CD4-positive, alpha-beta T cell treated with Interleukin-15 for 1 hour (primary cell): ENCODE measurements at regions not wholly inside any gene's neighbourhood (a gene's known extent, or its start where the extent isn't known, plus 50 kb on each side); places are given as distances from the start of the nearest gene placed in this dataset.
"Not testable (repeated sequence)": the region's sequence is repeated elsewhere in the genome, so short reads cannot be mapped to it uniquely, and the experiment has no call there.

ENCODE experiments used
- DNase-seq: peaks from one replicate; pipeline ENCODE4 v3.0.0-alpha.2; 2020

DNA sequence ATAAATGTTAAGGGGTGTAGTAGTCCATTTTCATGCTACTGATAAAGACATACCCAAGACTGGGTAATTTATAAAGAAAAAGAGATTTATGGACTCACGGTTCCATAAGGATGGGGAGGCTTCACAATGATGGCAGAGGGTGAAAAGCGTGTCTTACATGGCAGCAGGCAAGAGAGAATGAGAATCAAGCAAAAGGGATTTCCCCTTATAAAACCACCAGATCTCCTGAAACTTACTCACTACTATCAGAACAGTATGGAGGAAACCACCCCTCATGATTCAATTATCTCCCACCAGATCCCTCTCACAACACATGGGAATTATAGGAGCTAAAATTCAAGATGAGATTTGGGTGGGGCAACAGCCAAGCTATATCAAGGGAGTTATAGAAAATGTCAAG, 329.2 kb downstream of the DTHD1 start:
- no peak for DNase-seq

- not testable (repeated sequence) for DNase-seq
These were observed 331.7 kb downstream of the DTHD1 start for GRCh38 chr4:36613142-36613541.

DNA sequence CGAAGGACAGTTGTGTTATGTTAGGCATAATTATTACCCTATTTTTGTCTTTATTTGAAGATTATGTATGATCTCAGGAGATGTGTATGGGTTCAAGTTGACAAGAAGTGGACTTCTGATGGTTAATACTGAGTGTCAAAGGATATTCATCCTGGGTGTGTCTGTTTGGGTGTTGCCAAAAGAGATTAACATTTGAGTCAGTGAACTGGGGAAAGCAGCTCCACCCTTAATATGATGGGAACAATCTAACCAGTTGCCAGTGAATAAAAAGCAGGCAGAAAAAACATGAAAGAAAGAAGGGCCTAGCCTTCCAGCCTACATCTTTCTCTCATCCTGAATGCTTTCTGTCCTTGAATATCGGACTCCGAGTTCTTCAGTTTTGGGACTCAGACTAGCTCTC, 332.6 kb downstream of the DTHD1 start:
- no peak for DNase-seq

DNA sequence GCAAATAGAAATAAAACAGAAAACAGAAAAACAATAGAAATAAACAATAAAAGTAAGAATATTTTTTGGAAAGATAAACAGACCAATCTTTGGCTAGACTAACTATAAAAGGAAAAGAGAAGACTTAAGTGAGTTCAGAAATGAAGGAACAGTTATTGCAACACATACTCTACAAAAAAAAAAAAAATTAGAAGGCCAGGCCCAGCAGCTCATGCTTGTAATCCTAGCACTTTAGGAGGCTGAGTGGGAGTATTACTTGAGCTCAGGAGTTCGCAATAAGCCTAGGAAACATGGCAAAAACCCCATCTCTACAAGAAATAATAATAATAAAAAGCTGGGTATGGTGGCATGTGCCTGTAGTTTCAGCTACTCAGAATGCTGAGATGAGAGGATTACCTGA, 336.7 kb downstream of the DTHD1 start:
- DNase-seq = no peak

DNA sequence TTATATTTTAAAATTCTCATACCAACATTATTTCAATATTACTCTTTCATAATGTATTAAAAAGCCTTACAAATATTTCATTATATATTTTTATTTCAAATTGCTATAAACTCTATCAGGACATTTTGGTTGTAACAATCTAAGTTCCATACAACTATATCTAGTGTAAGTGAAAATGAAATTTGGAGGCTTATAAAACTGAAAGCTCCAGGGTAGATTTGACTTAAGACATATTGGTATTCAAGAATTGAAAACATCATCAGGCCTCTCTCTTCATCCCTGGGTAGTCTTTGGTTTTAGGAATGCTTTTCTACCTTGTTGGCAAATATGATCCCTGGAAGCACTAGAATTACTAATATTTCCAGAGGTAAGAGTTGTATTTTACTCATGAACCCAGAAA, 342.6 kb downstream of the DTHD1 start:
- DNase-seq = no peak

DNA sequence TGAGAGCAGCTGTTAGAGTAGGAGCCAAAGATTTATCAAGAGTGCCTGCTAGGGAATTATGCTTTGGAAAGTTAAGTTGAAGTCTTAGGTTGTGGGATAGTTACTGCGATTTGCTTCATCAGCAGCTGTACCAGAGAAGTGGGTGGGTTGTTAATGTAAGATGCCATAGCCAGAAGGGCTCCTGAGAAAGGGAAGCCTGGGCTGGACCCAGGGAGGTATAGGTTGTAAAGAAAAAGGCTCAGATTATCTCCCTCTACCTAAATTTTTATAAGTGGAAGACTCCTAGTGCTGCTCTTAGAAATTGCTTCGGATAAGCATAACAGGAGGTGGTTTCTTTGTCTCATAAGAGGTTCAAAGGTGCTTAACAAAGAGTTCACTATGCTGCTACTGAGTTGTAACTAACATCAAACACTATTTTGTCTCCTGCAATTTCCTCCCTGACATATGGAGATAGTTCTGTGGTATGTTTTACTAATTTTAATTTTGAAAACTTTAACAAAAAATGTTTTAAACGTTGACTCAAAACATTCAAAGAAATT, 356.9 kb downstream of the DTHD1 start:
- DNase-seq = no peak

GRCh38 chr4:36640876-36641275, 359.5 kb downstream of the DTHD1 start:
- no peak for DNase-seq

GRCh38 chr4:36651253-36651652, 369.8 kb downstream of the DTHD1 start:
- no peak for DNase-seq

DNA sequence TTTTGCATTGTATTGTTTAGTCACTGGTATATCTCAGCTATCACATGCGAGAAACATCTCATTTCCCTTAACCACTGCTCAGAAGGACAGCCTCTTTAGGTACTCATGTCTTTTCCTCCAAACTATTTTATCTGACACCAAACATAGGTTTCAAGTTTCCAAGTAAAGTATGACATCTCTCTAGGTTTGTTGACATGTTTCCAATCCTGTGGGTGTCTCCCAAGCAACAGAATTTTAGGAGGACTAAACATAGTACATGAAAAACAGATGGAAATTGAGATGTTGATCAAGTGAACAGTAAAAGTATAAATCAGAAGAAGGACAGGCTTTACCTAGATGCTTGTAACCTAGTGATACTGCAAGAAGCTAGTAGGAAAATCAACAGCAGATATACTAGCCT, 371.4 kb downstream of the DTHD1 start:
- DNase-seq = no peak

- DNase-seq = no peak
These were observed 384.6 kb downstream of the DTHD1 start for GRCh38 chr4:36665985-36666527.

- no peak for DNase-seq
These were observed 394.0 kb downstream of the DTHD1 start for GRCh38 chr4:36675436-36675835.

DNA sequence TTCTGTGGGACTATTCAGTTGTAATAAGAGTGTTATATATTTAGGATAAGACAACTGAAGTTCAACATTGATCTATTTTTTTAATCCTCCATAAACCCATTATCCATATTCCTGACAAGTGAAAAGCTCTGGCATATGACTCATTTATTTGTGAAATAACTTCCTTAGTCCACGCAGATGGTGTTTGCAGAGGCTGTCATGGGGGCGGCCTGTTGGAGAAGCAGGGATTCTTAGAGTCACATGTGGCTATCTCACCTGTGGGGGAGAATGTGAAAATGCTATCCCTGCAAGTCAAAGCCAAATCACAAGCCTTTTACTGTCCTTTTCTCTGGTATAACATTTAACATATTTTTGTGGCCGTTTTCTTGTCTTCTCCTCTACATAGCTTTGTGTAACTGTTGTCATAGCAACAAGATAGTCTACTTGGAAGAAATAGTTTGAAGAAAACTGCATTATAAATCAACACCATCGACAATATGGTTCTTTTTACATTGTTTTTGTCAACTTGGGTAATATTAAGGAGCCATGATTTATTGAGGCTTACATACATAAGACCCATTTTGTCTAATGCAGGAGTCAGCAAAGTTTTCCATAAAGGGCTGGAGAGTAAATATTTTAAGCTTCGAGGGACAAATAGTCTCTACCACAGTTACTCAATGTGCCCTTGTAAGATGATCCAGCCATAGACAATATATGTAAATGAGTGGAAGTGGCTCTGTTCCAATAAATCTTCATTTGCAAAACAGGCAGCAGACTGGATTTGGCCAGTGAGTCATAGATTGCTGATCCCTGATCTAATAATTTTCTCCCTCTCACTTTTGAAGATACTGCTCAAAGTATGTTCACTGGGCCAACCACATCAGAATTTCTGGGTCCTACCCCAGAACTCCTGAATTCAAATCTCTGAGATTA, 395.0 kb downstream of the DTHD1 start:
- no peak for DNase-seq

GRCh38 chr4:36677112-36677511, 395.7 kb downstream of the DTHD1 start:
- DNase-seq = no peak

DNA sequence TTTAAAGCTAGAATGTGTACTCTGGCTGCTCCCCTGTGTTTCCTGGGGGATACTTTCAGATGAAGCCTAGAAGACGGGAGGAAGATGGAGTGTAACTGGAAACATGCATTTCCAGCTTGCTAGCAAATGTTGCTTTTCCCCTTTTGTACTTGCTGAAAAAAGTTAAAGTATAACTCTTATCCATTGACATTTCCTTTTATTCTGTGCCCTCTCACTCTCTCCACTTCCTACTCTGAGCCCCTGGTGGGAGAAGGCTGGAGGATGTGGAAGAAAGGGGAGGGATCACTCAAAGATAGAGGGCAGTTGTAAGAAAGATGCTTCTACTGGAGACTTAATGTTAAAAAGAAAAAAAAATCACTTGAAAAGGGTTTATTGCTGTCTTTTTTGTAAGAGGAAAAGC, 396.5 kb downstream of the DTHD1 start:
- DNase-seq = no peak

- DNase-seq = no peak
These were observed 406.3 kb downstream of the DTHD1 start for GRCh38 chr4:36687681-36688080.

DNA sequence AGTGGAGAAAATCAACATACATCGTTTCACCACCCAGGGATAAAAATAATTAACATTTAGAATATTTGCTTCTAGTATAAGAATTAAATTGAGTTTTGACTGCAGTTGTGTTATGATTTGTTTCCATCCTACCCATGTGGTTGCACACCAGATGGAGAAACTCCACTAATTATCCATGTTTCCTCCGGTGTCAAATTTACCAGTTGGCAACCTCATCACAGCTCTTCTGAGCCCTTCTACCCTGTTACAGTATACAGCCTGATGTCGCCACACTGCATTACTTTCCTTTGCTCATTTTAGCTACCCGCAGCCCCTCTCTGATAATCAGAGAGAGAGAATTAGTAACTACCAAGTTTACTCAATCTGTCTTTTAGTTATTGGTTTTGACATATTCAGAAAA, 411.2 kb downstream of the DTHD1 start:
- no peak for DNase-seq

GRCh38 chr4:36702245-36702644, 420.8 kb downstream of the DTHD1 start:
- DNase-seq = no peak

GRCh38 chr4:36704289-36704688, 422.9 kb downstream of the DTHD1 start:
- no peak for DNase-seq

GRCh38 chr4:36709991-36710390, 428.6 kb downstream of the DTHD1 start:
- DNase-seq = no peak

GRCh38 chr4:36712013-36712412, 430.6 kb downstream of the DTHD1 start:
- no peak for DNase-seq

DNA sequence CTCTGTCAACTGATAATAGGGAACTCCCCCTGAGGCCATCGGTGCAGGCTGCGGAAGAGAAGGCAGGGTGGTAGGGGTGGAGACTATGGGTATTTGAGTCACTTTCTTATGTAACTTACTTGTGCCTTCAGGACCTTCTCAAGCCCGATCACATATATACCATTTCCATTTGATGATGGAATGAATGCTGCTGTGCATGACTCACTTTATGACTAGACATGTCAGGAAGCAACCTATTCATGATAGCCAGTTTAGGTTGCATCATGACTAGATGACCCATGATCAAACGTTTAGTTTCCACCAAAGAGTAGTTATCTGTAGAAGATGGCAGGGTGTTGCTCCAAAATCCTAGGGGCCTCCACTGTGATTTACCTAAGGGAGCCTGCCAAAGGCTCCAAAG, 435.5 kb downstream of the DTHD1 start:
- DNase-seq = no peak

DNA sequence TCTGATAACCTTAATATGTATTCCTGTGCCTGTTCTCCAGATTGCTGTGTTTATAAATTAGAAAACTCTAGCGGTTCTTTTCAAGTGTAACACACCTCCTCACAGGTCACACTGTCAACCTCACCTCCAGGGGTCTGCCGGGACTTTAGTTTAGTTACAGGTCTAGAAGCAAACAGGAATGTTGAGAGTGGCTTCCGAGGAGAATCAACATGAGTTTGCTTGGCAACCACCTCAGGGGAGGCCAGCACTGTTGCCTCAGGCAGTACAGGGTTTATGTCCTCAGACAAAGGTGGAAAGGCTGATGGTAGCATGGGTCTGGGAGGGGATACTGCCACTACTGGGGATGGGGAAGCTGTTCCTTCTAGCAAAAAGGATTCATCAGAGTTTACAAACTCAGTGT, 438.0 kb downstream of the DTHD1 start:
- DNase-seq = no peak

- DNase-seq = no peak
These were observed 441.6 kb downstream of the DTHD1 start for GRCh38 chr4:36722986-36723385.

DNA sequence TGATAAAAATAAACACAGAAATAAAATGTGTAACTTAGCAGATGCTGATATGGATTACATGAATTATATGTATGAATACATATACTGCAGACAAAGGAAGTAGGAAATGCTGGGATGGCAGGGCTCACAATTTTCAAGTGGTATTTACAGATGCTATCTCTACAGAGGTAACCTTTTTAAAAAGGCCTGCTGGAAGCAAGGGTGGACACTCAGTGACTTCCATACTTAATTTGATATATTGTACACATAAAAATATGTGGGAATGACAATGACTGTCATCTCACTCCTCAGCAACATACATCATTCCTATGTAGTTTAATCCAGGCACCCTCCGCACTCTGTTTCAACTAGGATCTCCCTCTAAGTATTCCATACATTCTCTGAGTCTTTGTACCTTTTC, 452.9 kb downstream of the DTHD1 start:
- DNase-seq = no peak

DNA sequence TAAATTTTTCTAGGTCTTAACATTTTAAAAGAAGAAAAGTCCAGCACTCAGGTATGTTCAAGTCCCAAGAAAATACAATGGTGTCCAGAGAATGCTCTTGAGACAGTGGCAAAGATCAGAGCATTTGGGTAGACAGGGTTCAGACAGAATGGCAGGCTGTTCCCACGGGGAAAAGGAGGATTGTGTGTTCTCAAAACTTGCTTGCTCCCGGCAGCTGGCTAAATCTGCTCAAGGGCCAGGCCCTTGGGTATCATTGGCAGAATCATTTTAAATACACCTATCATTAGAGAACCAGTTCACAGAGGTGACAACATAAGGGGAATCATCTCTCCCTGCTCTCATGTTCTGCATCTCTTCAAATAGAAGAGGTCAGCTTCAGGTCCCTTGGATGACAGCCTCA, 456.3 kb downstream of the DTHD1 start:
- no peak for DNase-seq
